GM21367 (cell line): ENCODE measurements at regions not wholly inside any gene's neighbourhood (a gene's known extent, or its start where the extent isn't known, plus 50 kb on each side); places are given as distances from the start of the nearest gene placed in this dataset.

Experiments used
- ATAC-seq: cut with Tn5 transposase; IDR thresholded peaks from one replicate; pipeline ENCODE4 v1.9.1; 2021; ENCODE audit not compliant: unreplicated experiment

- ATAC-seq: no peak
Observed at GRCh38 chr2:161570424-161571050, 53.7 kb upstream of the SLC4A10 start.

- no peak for ATAC-seq
Observed at GRCh38 chr2:161571051-161571429, 53.2 kb upstream of the SLC4A10 start.
